Epithelial cell of proximal tubule (primary cell): ENCODE measurements at regions not wholly inside any gene's neighbourhood (a gene's known extent, or its start where the extent isn't known, plus 50 kb on each side); places are given as distances from the start of the nearest gene placed in this dataset.

Source experiments
- DNase-seq: peaks from one replicate; pipeline ENCODE4 v3.0.0-alpha.2; 2011; ENCODE audit warnings: low read depth
- H3K4me3 ChIP-seq: 2 replicates; pipeline ENCODE4 v1.5.1; 2011; ENCODE audit warnings: low read depth, mild to moderate bottlenecking, low read length
- CTCF ChIP-seq: conservative IDR thresholded peaks from 2 replicates; pipeline ENCODE4 v1.5.1; 2012; ENCODE audit warnings: low read depth, mild to moderate bottlenecking, low read length

GRCh38 chr7:41315764-41316163 is 387.1 kb downstream of the INHBA start:
- DNase-seq: no peak
- peak; percentile 52 for TF ChIP-seq CTCF
- no peak overlapping the region for H3K4me3 ChIP-seq

- no peak for DNase-seq
- H3K4me3 ChIP-seq: no peak overlapping the region
- no peak for TF ChIP-seq CTCF
Measured at GRCh38 chr7:41313171-41313570, 389.7 kb downstream of the INHBA start.

- H3K4me3 ChIP-seq: no peak overlapping the region
- TF ChIP-seq CTCF: no peak
- DNase-seq: no peak
Measured at GRCh38 chr7:41312235-41312634, 390.7 kb downstream of the INHBA start.

- no peak for TF ChIP-seq CTCF
- no peak for DNase-seq
- no peak overlapping the region for H3K4me3 ChIP-seq
Measured at GRCh38 chr7:41311301-41311700, 391.6 kb downstream of the INHBA start.

- no peak for DNase-seq
- no peak overlapping the region for H3K4me3 ChIP-seq
- TF ChIP-seq CTCF: no peak
Measured at GRCh38 chr7:41306486-41306885, 396.4 kb downstream of the INHBA start.

GRCh38 chr7:41305001-41305400 is 397.9 kb downstream of the INHBA start:
- no peak for DNase-seq
- no peak overlapping the region for H3K4me3 ChIP-seq
- TF ChIP-seq CTCF: no peak

- no peak for TF ChIP-seq CTCF
- H3K4me3 ChIP-seq: no peak overlapping the region
- DNase-seq: no peak
Measured at GRCh38 chr7:41303709-41304108, 399.2 kb downstream of the INHBA start.
